ENCODE measurements at regions not wholly inside any gene's neighbourhood (a gene's known extent, or its start where the extent isn't known, plus 50 kb on each side); places are given as distances from the start of the nearest gene placed in this dataset.

- DNase-seq (ENCODE audit: low read depth in 1 of 2, low spot score in 1 of 2): no peak
These were observed 62.8 kb upstream of the WWC1 start for GRCh38 chr5:168228668-168229067.

- DNase-seq (ENCODE audit: low read depth in 1 of 2, low spot score in 1 of 2): no peak
These were observed 57.3 kb upstream of the WWC1 start for GRCh38 chr5:168234133-168234532.

- no peak for DNase-seq (ENCODE audit: low read depth in 1 of 2, low spot score in 1 of 2)
These were observed 53.0 kb upstream of the WWC1 start for GRCh38 chr5:168238463-168238862.

GRCh38 chr5:168239325-168239724, 52.1 kb upstream of the WWC1 start:
- no peak for DNase-seq (ENCODE audit: low read depth in 1 of 2, low spot score in 1 of 2)
